SK-N-SH treated with all-trans-retinoic acid at 6 μM for 48 hours (cell line): ENCODE measurements at regions not wholly inside any gene's neighbourhood (a gene's known extent, or its start where the extent isn't known, plus 50 kb on each side); places are given as distances from the start of the nearest gene placed in this dataset.

ENCODE experiments used
- ATAC-seq: fragments of 200-7000 bp; cut with Tn5 transposase; 3 replicates; pipeline ENCODE4 v1.9.1; 2020; ENCODE audit warnings: mild to moderate bottlenecking, moderate library complexity
- BACH2 ChIP-seq: fragments of 250-450 bp; sonication (Bioruptor Pico); IDR thresholded peaks from 2 replicates; pipeline ENCODE4 v1.9.0; 2021; ENCODE audit warnings: mild to moderate bottlenecking, borderline replicate concordance
- CREB5 ChIP-seq: fragments of 250-450 bp; sonication (Bioruptor Pico); IDR thresholded peaks from 2 replicates; pipeline ENCODE4 v1.5.1; 2020; ENCODE audit warnings: low read depth, mild to moderate bottlenecking, moderate library complexity
- CSDC2 ChIP-seq: fragments of 250-450 bp; sonication (Bioruptor Pico); IDR thresholded peaks from 2 replicates; pipeline ENCODE4 v1.5.0; 2020; ENCODE audit warnings: mild to moderate bottlenecking, moderate library complexity
- CSRNP3 ChIP-seq: fragments of 250-450 bp; sonication (Bioruptor Pico); IDR thresholded peaks from 2 replicates; pipeline ENCODE4 v1.5.1; 2021; ENCODE audit warnings: mild to moderate bottlenecking, moderate library complexity
- ESRRG ChIP-seq: fragments of 250-450 bp; sonication (Bioruptor Pico); IDR thresholded peaks from 2 replicates; pipeline ENCODE4 v1.6.1; 2021; ENCODE audit warnings: mild to moderate bottlenecking
- GLIS3 ChIP-seq: fragments of 250-450 bp; sonication (Bioruptor Pico); IDR thresholded peaks from 2 replicates; pipeline ENCODE4 v1.5.0; 2020; ENCODE audit warnings: mild to moderate bottlenecking, moderate library complexity
- ISL1 ChIP-seq: fragments of 250-450 bp; sonication (Bioruptor Pico); IDR thresholded peaks from 2 replicates; pipeline ENCODE4 v2.1.2; 2022; ENCODE audit warnings: mild to moderate bottlenecking, moderate library complexity
- OSR1 ChIP-seq: fragments of 250-450 bp; sonication (Bioruptor Pico); IDR thresholded peaks from 2 replicates; pipeline ENCODE4 v1.8.0; 2022; ENCODE audit warnings: moderate library complexity, mild to moderate bottlenecking, inconsistent platforms
- PATZ1 ChIP-seq: fragments of 250-450 bp; sonication (Bioruptor Pico); IDR thresholded peaks from 2 replicates; pipeline ENCODE4 v1.8.0; 2020; ENCODE audit warnings: mild to moderate bottlenecking, moderate library complexity, borderline replicate concordance
- POU6F1 ChIP-seq: fragments of 250-450 bp; sonication (Bioruptor Pico); IDR thresholded peaks from 2 replicates; pipeline ENCODE4 v1.8.0; 2021; ENCODE audit warnings: low read depth, mild to moderate bottlenecking, moderate library complexity, borderline replicate concordance
- PPARA ChIP-seq: fragments of 250-450 bp; sonication (Bioruptor Pico); IDR thresholded peaks from 2 replicates; pipeline ENCODE4 v1.5.0; 2020; ENCODE audit warnings: mild to moderate bottlenecking, borderline replicate concordance
- SNAI2 ChIP-seq: fragments of 250-450 bp; sonication (Bioruptor Pico); IDR thresholded peaks from 2 replicates; pipeline ENCODE4 v1.5.0; 2020; ENCODE audit warnings: mild to moderate bottlenecking, moderate library complexity
- TCF4 ChIP-seq: fragments of 250-450 bp; sonication (Bioruptor Pico); IDR thresholded peaks from 2 replicates; pipeline ENCODE4 v1.8.0; 2021; ENCODE audit warnings: mild to moderate bottlenecking, moderate library complexity, borderline replicate concordance
- TOX ChIP-seq: fragments of 250-450 bp; sonication (Bioruptor Pico); IDR thresholded peaks from 2 replicates; pipeline ENCODE4 v1.8.0; 2021; ENCODE audit warnings: mild to moderate bottlenecking, moderate library complexity, borderline replicate concordance
- ZC3H10 ChIP-seq: fragments of 250-450 bp; sonication (Bioruptor Pico); IDR thresholded peaks from 2 replicates; pipeline ENCODE4 v1.5.1; 2021; ENCODE audit warnings: mild to moderate bottlenecking, moderate library complexity
- ZFP3 ChIP-seq: fragments of 250-450 bp; sonication (Bioruptor Pico); IDR thresholded peaks from 2 replicates; pipeline ENCODE4 v1.5.0; 2020; ENCODE audit warnings: mild to moderate bottlenecking, moderate library complexity
- ZNF565 ChIP-seq: fragments of 450-650 bp; formaldehyde crosslinking; conservative IDR thresholded peaks from 2 replicates; pipeline ENCODE4 v1.5.0; 2020; ENCODE audit warnings: low read depth, mild to moderate bottlenecking, moderate library complexity
- ZNF70 ChIP-seq: fragments of 450-650 bp; formaldehyde crosslinking; IDR thresholded peaks from 2 replicates; pipeline ENCODE4 v1.5.0; 2020; ENCODE audit warnings: mild to moderate bottlenecking, moderate library complexity
- ZNF8 ChIP-seq: fragments of 450-650 bp; formaldehyde crosslinking; IDR thresholded peaks from 2 replicates; pipeline ENCODE4 v1.5.0; 2020; ENCODE audit warnings: mild to moderate bottlenecking, moderate library complexity

- no peak for ATAC-seq
- TF ChIP-seq ZNF70 (CRISPR knock-in tag) (no peak), SNAI2 (no peak), ZNF565 (no peak), TOX (CRISPR knock-in tag) (no peak), PATZ1 (no peak), ZC3H10 (CRISPR knock-in tag) (no peak), BACH2 (CRISPR knock-in tag) (no peak), POU6F1 (CRISPR knock-in tag) (no peak), ZNF8 (no peak), OSR1 (no peak), GLIS3 (no peak), ESRRG (CRISPR knock-in tag) (no peak), ISL1 (CRISPR knock-in tag) (no peak)
Measured at GRCh38 chr3:25273582-25274171, 154.4 kb upstream of the RARB start.

GRCh38 chr3:25277503-25277902 lies 150.6 kb upstream of the RARB start:
- no peak for ATAC-seq
- TF ChIP-seq TOX (CRISPR knock-in tag) (no peak), ZFP3 (CRISPR knock-in tag) (no peak), PPARA (CRISPR knock-in tag) (no peak)
- TF ChIP-seq, all 23 proteins: peak for 0

GRCh38 chr3:25281041-25281731 lies 146.9 kb upstream of the RARB start:
- ATAC-seq, result no peak
- TF ChIP-seq CSDC2 (CRISPR knock-in tag), result no peak
- no peak for TF ChIP-seq ZFP3 (CRISPR knock-in tag)
- TF ChIP-seq PPARA (CRISPR knock-in tag), result no peak
- no peak for TF ChIP-seq ZNF565
- peak; percentile 84 for TF ChIP-seq ISL1 (CRISPR knock-in tag)
- TF ChIP-seq TCF4 (CRISPR knock-in tag), result peak; percentile 31; the same call in 1 of the 2 replicates
- no peak; the same call in 1 of the 2 replicates for TF ChIP-seq SNAI2
- TF ChIP-seq CSRNP3 (CRISPR knock-in tag), result no peak
- 0 out of 2 replicates have a peak, but pooled peaks have one; percentile 46 for TF ChIP-seq CREB5
- no peak for TF ChIP-seq PATZ1
- no peak for TF ChIP-seq ZNF8
- TF ChIP-seq POU6F1 (CRISPR knock-in tag), result no peak
